GM13977 (cell line): ENCODE measurements at regions not wholly inside any gene's neighbourhood (a gene's known extent, or its start where the extent isn't known, plus 50 kb on each side); places are given as distances from the start of the nearest gene placed in this dataset.

ENCODE experiments used
- DNase-seq: peaks from one replicate; pipeline ENCODE4 v3.0.0; 2012; ENCODE audit warnings: low spot score
- CTCF ChIP-seq: IDR thresholded peaks from 2 replicates; pipeline ENCODE4 v1.5.1; 2012; ENCODE audit warnings: mild to moderate bottlenecking, control low read depth; ENCODE audit not compliant: insufficient read depth; ENCODE audit errors: extremely low read depth, missing control alignments
- in situ Hi-C: fragments of 300-500 bp; cut with MboI; formaldehyde crosslinking; loops from one replicate; pipeline ENCODE4 v1.12.0; 2022; ENCODE audit warnings: low sequenced_read_pairs, low pct_unique_long_range_greater_than_20kb, mixed read lengths, inconsistent platforms; ENCODE audit not compliant: unreplicated experiment

- in situ Hi-C loops = loop anchor here (25.0 kb wide), 1 partner anchor 1330 kb away; the partner anchor contains the start of gene CCDC85A
- DNase-seq = peak; percentile 47
- peak; percentile 41 for TF ChIP-seq CTCF
Measured at GRCh38 chr2:57516698-57517340, 529.8 kb upstream of the VRK2 start.

GRCh38 chr2:57523304-57523703, 523.3 kb upstream of the VRK2 start:
- in situ Hi-C loops = loop anchor here (25.0 kb wide), 1 partner anchor 1336 kb away; the partner anchor contains the start of gene CCDC85A
- no peak for TF ChIP-seq CTCF
- DNase-seq = no peak

- no peak for DNase-seq
- no peak for TF ChIP-seq CTCF
- in situ Hi-C loops = no loop called here
Measured at GRCh38 chr2:57527685-57528084, 518.9 kb upstream of the VRK2 start.

GRCh38 chr2:57528499-57528898, 518.1 kb upstream of the VRK2 start:
- no peak for DNase-seq
- in situ Hi-C loops = no loop called here
- no peak for TF ChIP-seq CTCF

GRCh38 chr2:57534358-57534757, 512.2 kb upstream of the VRK2 start:
- no peak for DNase-seq
- TF ChIP-seq CTCF = no peak
- in situ Hi-C loops = no loop called here

- in situ Hi-C loops = no loop called here
- TF ChIP-seq CTCF = no peak
- no peak for DNase-seq
Measured at GRCh38 chr2:57536535-57537231, 509.9 kb upstream of the VRK2 start.
